KOPT-K1 (cell line): ENCODE measurements at regions not wholly inside any gene's neighbourhood (a gene's known extent, or its start where the extent isn't known, plus 50 kb on each side); places are given as distances from the start of the nearest gene placed in this dataset.
"Not testable (repeated sequence)": the region's sequence is repeated elsewhere in the genome, so short reads cannot be mapped to it uniquely, and the experiment has no call there.

Experiments used
- H3K27ac ChIP-seq: fragments of 200-600 bp; sonication (generic); 2 replicates; pipeline ENCODE4 v1.5.1; 2016; ENCODE audit warnings: antibody characterized with exemption, mild to moderate bottlenecking, low read depth, low read length; ENCODE audit not compliant: poor library complexity, severe bottlenecking
- H3K36me3 ChIP-seq: fragments of 200-600 bp; sonication (generic); 2 replicates; pipeline ENCODE4 v1.5.1; 2017; ENCODE audit warnings: antibody characterized with exemption, mild to moderate bottlenecking, low read length, moderate library complexity; ENCODE audit not compliant: insufficient read depth
- H3K9me3 ChIP-seq: fragments of 200-600 bp; sonication (generic); 2 replicates; pipeline ENCODE4 v1.5.1; 2017; ENCODE audit warnings: antibody characterized with exemption, low read length, mild to moderate bottlenecking; ENCODE audit not compliant: insufficient read depth, poor library complexity, severe bottlenecking

- no peak overlapping the region for H3K27ac ChIP-seq
- H3K36me3 ChIP-seq, result no peaks in the 10 kb centered on the region
- H3K9me3 ChIP-seq, result no peaks in the 10 kb centered on the region
These were observed 194.3 kb upstream of the C2CD4B start for GRCh38 chr15:62359416-62359815.

DNA sequence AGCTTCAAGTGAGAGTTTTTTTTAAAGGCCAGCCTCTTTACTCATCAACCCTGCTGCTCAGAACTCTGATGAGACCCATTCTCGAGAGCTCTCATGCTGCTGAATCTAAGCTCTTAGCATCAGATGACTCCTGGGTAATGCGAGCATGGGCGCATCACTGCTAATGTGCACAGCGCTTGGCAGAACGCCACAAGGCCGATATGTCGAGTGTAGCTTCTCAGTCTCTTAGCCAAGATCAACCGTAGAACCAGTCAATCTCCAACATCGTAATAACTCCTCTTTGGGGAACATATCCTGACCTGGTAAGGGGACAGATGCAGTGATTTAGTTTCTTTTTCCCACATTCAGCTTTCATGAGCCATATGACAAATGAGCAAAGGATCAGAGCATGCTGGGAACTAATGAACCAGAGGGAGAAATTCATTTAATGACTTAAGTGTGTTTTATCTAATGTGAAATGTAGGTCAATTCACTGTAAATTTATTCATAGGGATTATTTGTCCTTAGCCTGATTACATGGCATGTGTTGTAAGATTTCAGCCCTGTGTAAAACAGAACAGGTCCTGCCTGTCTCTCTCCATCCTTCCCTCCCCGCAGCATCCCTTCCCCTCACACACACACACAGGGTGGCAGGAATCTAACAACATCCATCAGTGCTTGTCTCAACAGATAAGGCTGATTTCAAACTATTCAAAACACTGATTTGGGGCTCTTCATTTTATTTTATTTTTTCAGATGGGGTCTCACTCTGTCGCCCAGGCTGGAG, 195.4 kb upstream of the C2CD4B start:
- H3K36me3 ChIP-seq, result no peaks in the 10 kb centered on the region
- no peak overlapping the region for H3K27ac ChIP-seq
- no peaks in the 10 kb centered on the region for H3K9me3 ChIP-seq

DNA sequence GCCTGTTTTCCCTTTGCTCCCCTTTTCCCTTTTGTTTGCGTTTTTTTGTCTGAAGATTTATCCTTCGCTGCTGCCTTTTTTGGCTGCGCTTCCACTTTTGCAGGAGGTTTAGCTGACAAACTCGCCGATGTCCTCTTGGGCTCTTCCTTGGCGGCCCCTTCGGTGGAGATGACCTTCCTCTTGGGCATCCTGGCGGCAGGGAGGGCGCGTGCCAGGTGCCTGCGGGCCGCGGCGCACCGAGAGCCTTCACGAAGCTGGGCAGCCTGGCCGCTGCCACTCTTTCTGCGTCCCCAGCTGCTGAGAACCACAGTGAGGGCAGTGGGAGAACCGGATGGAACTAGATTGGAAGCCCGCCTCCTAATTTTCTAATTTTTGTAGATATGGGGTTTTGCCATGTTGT, 197.1 kb upstream of the C2CD4B start:
- Histone ChIP-seq H3K9me3 (no peaks in the 10 kb centered on the region), H3K27ac (no peak overlapping the region), H3K36me3 (no peaks in the 10 kb centered on the region)

DNA sequence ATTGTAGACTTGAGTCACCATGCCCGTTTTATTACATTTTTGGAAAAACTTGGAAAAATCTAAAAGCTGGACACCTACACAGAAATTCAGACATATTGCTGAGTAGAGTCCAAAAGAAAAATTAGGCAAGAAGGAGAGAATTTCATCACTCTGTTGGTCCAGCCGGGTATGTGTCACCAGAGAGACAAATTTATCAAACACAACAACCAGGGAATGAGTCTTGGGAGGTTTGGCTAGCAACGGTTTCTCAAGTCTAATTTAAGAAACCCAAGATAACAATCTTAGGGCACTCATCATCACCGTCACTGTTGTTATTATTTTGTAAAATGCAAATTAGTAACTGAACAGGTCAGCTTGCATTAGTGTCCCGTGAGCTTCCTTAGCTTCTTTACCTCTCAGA, 197.5 kb upstream of the C2CD4B start:
- Histone ChIP-seq H3K9me3 (no peaks in the 10 kb centered on the region), H3K36me3 (no peaks in the 10 kb centered on the region), H3K27ac (no peak overlapping the region)

GRCh38 chr15:62363913-62364312, 198.8 kb upstream of the C2CD4B start:
- Histone ChIP-seq H3K36me3 (no peaks in the 10 kb centered on the region), H3K27ac (no peak overlapping the region), H3K9me3 (no peaks in the 10 kb centered on the region)

DNA sequence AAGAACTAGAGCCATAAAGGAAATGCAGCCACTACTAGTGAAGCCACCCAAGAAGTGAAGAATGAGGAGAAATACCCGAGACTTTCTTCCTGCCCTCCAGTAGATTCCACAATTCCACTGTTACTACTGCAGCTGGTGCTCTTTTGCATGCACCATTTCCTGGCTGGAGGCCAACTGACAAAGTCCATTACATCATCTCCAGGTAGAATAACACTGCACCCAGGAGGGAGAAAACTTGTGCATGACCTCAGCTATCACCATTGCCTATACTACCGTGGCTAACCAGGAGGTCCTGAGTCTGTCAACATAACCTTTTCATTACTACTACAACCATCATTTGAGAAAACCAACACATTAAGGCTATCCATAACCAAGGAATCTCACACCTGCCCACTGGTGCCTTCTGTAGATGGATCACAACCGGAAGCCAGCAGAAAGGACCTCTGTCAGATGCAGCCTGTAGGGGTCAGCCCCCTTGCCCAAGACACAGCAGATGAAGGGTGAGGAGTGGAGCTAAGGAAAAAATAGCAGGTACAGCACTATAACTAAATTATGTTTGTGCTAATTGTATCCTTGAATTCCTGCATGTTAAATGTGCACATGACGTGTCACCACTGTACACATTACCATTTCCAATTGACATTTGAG, 200.8 kb upstream of the C2CD4B start:
- Histone ChIP-seq H3K36me3 (no peaks in the 10 kb centered on the region), H3K9me3 (no peaks in the 10 kb centered on the region), H3K27ac (no peak overlapping the region)

DNA sequence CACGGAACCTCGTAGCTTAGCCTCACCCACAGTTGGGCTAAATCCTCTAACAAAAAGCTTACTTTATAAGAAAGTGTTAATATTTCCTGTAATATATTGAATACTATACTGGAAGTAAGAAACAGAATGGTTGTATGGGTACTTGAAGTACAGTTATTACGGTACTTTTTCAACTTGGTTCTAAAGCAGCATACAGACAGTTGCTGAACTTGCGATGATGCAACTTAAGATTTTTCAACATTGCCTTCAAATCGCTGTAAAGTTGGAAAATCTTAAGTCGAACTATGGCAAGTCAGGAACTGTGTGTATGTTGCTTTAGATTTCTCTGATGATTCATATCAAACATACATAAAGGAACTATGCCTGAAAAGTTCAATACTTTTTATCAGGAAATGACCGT, 204.4 kb upstream of the C2CD4B start:
- H3K36me3 ChIP-seq, result no peaks in the 10 kb centered on the region
- H3K9me3 ChIP-seq, result no peaks in the 10 kb centered on the region
- H3K27ac ChIP-seq, result no peak overlapping the region

DNA sequence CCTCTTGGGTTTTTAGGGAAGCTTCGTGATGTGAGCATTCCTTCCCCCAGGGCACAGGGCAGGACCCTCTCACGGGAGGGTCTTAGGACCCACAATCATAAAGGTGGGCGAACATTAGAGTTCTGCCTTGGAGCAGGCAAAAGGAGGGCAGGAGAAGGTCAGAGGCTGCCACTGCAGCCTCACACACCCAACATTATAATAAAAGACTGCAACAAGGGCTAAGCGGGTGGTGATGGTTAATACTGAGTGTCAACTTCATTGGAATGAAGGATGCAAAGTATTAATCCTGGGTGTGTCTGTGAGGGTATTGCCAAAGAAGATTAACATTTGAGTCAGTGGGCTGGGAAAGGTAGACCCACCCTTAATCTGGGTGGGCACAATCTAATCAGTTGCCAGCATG, 206.6 kb upstream of the C2CD4B start:
- not testable (repeated sequence) for H3K9me3 ChIP-seq, H3K27ac ChIP-seq, H3K36me3 ChIP-seq

- Histone ChIP-seq H3K36me3 (no peaks in the 10 kb centered on the region), H3K27ac (no peak overlapping the region), H3K9me3 (no peaks in the 10 kb centered on the region)
These were observed 212.8 kb upstream of the C2CD4B start for GRCh38 chr15:62377736-62378480.

- Histone ChIP-seq H3K27ac (no peak overlapping the region), H3K36me3 (no peaks in the 10 kb centered on the region), H3K9me3 (no peaks in the 10 kb centered on the region)
These were observed 213.8 kb upstream of the C2CD4B start for GRCh38 chr15:62378772-62379498.

DNA sequence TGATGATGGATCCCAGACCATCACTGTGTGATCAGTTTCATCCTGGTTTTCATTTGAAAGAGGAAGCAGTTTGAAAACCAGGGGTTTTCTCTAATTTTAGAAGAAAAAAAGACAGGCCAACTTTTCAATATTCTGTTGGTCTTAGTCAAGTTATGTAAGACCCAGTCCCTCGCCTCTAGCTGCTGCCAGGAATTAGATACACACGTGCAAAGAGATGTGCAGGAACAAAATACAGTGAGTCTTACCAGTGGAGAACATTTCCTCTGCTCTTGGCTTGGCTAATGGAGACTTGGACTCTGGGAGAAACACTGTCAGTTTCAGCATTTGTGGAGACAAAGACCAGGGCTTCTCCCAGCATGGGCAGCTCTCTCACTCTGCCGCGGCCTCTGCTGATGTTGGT, 214.9 kb upstream of the C2CD4B start:
- Histone ChIP-seq H3K9me3 (no peaks in the 10 kb centered on the region), H3K36me3 (no peaks in the 10 kb centered on the region), H3K27ac (no peak overlapping the region)

- no peaks in the 10 kb centered on the region for H3K36me3 ChIP-seq
- H3K9me3 ChIP-seq, result no peaks in the 10 kb centered on the region
These were observed 217.0 kb upstream of the C2CD4B start for GRCh38 chr15:62382046-62382445.

DNA sequence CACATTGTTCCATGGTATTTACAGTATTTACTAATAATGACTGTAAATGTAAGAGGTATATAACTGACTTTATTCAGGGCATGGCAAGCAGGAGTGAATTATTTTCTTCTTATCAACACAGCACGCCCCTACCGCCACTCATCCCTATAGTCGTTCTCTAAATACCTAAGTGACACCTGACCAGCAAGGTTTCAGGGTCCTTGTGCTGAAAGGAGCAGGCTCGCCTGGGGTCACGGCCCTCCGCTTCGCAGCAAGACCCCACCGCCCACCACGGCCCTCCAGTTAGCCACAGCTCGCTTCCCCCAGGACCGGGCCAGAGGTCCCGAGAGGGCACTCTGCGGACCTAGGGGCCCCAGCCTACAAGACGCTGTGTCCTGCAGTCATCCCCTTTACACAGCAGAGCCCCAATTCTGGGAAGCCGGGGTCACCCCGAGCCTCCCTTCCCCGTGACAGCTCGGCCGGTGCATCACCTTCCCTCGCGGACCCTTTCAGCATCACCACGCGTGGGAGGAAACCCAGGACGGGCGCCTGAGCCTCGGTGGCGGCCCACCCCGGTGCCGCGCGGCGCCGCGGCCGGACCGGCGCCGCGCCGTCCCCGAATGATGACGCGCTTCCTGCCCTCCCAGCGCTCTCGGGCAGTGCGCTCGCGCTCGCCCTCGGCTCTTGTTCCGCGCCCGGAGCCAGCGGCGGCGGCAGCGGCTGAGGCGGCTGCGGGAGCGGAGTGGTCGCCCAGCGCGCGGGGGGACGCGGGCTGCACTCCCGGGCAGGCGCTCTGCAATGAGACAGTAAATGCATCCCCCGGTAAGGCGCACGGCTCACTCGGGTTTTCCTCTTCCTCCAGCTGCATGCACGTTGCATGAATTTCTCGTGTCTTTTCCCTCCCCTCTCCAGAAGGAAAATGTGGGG, 225.1 kb upstream of the C2CD4B start, which contains the start of gene TLN2:
Gene TLN2, plus strand, starts transcription at position 666 of the 906 bp plus-strand sequence.
- peak within 1 kb of the TSS; percentile 57 for H3K27ac ChIP-seq
- H3K36me3 ChIP-seq, result no peaks in the 10 kb centered on the region
- H3K9me3 ChIP-seq, result no peaks in the 10 kb centered on the region

More at GRCh38 chr15:62382046-62382445, 217.0 kb upstream of the C2CD4B start:
- no peak overlapping the region for H3K27ac ChIP-seq
